Aorta (tissue), 5 donors: ENCODE measurements at regions not wholly inside any gene's neighbourhood (a gene's known extent, or its start where the extent isn't known, plus 50 kb on each side); places are given as distances from the start of the nearest gene placed in this dataset.
"Not testable (repeated sequence)": the region's sequence is repeated elsewhere in the genome, so short reads cannot be mapped to it uniquely, and the experiment has no call there.

Experiments
- ATAC-seq: fragments of 200-7000 bp; cut with Tn5 transposase; one replicate; pipeline ENCODE4 v1.9.1; 2022; ENCODE audit warnings: moderate library complexity; ENCODE audit not compliant: low FRiP score
- DNase-seq, 2 donors: peaks; one replicate each; pipeline ENCODE4 v3.0.0-alpha.2; 2020
- H3K27ac ChIP-seq, 2 donors: one replicate each; pipeline ENCODE4 v1.5.1; 2013; ENCODE audit warnings: low read length in 2 of 2, mild to moderate bottlenecking in 2 of 2, moderate library complexity in 2 of 2, control low read depth in 1 of 2, inconsistent platforms in 1 of 2, low read depth in 1 of 2
- H3K27me3 ChIP-seq, 2 donors: one replicate each; pipeline ENCODE4 v1.6.1; 2013; ENCODE audit warnings: control low read depth in 1 of 2, low read length in 1 of 2, mild to moderate bottlenecking in 1 of 2, moderate library complexity in 1 of 2; ENCODE audit not compliant: insufficient read depth in 2 of 2, control insufficient read depth in 1 of 2
- H3K36me3 ChIP-seq, 2 donors: one replicate each; pipeline ENCODE4 v1.6.1; 2013; ENCODE audit warnings: control low read depth in 1 of 2, low read length in 1 of 2, mild to moderate bottlenecking in 1 of 2; ENCODE audit not compliant: insufficient read depth in 2 of 2, control insufficient read depth in 1 of 2
- H3K4me1 ChIP-seq, 2 donors: one replicate each; pipeline ENCODE4 v1.6.1; 2013; ENCODE audit warnings: low read length in 2 of 2, control low read depth in 1 of 2, mild to moderate bottlenecking in 1 of 2, moderate library complexity in 1 of 2; ENCODE audit not compliant: insufficient read depth in 2 of 2, control insufficient read depth in 1 of 2
- H3K4me3 ChIP-seq, 2 donors: one replicate each; pipeline ENCODE4 v1.5.1; 2013; ENCODE audit warnings: low read length in 2 of 2, control low read depth in 1 of 2, mild to moderate bottlenecking in 1 of 2
- H3K9me3 ChIP-seq: one replicate; pipeline ENCODE4 v1.6.1; 2013; ENCODE audit warnings: mild to moderate bottlenecking, low read length; ENCODE audit not compliant: control insufficient read depth
- WGBS, 2 donors: extraction: QIAGEN DNeasy Blood & Tissue Kit; methylation state at CpG; one replicate each; pipeline ENCODE4 v1.1.7; 2013; 5-methylcytosine and 5-hydroxymethylcytosine counted together
- intact Hi-C, 2 donors: fragments of 100-400 bp; cut with DNase I; formaldehyde crosslinking; loops; one replicate each; pipeline versions ENCODE4 v1.14.2 to v1.15.0; 2022
- donor health status: healthy with polysubstance abuse.
- donor health status: Bipolar disorder and iron deficiency.
- donor health status: DM: no; HTN: no; CAD: no.
- donor health status: DM: no; HTN: no; CAD: no.
- donor health status: DM: yes; HTN: yes; CAD: no.

DNA sequence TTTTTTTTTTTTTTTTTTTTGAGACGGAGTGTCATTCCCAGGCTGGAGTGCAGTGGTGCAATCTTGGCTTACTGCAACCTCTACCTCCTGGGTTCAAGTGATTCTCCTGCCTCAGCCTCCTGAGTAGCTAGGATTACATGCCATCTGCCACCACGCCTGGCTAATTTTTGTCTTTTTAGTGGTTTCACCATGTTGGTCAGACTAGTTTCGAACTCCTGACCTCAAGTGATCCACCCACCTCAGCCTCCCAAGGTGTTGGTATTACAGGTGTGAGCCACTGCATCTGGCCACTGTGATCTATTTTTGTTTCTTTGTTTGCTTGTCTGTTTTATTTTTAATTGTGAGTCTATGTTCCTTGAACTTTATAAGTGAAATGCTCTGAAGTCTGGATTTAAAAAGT, 646.8 kb upstream of the RGS18 start:
- H3K27ac ChIP-seq, H3K4me3 ChIP-seq, H3K36me3 ChIP-seq, intact Hi-C loops, DNase-seq, H3K4me1 ChIP-seq, ATAC-seq, H3K9me3 ChIP-seq, H3K27me3 ChIP-seq: not testable (repeated sequence)
- 92 to 95% methylated on average over 3 of the region's 3 CpGs for WGBS, 2 donors

DNA sequence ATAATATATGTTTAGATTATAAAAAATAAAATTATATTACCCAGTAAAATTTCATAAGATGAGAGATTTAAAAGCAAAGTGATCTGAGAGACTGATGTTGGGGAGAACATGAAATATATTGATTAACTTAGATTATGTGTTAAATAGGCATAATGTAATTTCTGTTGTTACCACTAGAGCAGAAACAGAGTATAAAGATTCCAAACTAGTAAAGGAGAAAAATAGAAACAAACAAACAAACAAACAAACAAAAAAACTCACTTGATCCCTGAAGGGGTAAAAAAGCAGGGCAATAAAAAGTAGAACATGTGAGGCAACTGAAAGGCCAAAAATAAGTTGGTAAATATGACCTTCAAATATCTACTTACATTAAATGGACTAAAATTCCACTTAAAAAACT, 640.4 kb upstream of the RGS18 start:
- no peak for ATAC-seq
- Histone ChIP-seq H3K27me3 (no peaks in the 10 kb centered on the region), H3K9me3 (no peaks in the 10 kb centered on the region), H3K4me1 (no peaks in the 10 kb centered on the region), H3K36me3 (no peaks in the 10 kb centered on the region), H3K4me3 (no peak overlapping the region), H3K27ac (no peak overlapping the region)
- intact Hi-C loops = no loop called here
- DNase-seq = no peak

DNA sequence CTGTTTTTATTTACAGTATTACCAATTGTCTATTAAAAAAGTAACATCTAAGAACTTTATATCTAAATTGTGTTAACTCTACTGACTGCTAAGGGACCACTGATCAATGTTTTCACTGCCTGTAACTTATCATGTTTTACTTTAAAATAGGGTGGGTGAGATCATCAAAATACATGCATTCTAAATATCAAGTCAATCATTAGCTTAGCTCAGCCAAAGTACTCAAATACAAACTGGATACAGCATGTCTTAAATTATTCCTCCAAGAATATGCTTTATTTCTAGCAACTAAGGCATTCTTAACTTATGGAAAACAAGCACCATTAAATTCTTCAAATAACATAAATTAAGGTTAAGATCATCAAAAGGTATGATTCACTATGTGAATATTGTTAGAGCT, 638.7 kb upstream of the RGS18 start:
- intact Hi-C loops = no loop called here
- DNase-seq (no peak), ATAC-seq (no peak)
- H3K9me3 ChIP-seq = no peaks in the 10 kb centered on the region
- no peaks in the 10 kb centered on the region for H3K27me3 ChIP-seq
- H3K4me1 ChIP-seq = no peaks in the 10 kb centered on the region
- no peak overlapping the region for H3K4me3 ChIP-seq
- no peaks in the 10 kb centered on the region for H3K36me3 ChIP-seq
- no peak overlapping the region for H3K27ac ChIP-seq

DNA sequence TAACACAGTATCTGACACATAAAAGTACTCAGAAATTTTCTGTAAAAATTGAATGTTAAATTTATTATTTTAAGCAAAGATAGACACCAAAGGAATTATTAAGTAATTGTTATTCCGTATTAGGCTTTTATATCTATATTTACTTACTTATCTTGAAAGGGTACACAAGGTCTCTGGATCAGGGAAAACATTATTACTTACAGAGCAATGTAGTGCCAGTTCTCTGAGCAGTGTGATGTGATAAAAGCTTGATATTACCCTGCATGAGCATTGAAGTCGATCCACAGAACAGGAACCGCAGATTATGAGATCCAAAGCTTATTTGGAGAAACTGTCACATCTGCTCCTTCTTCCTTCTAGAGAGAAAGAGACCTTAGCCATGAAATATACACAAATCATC, 637.9 kb upstream of the RGS18 start:
- Histone ChIP-seq H3K4me3 (no peak overlapping the region), H3K27me3 (no peaks in the 10 kb centered on the region), H3K4me1 (no peaks in the 10 kb centered on the region), H3K27ac (no peak overlapping the region), H3K36me3 (no peaks in the 10 kb centered on the region), H3K9me3 (no peaks in the 10 kb centered on the region)
- no peak for DNase-seq
- no peak for ATAC-seq
- intact Hi-C loops = no loop called here
- WGBS, 2 donors = 36 to 48% methylated on average over 3 of the region's 3 CpGs

DNA sequence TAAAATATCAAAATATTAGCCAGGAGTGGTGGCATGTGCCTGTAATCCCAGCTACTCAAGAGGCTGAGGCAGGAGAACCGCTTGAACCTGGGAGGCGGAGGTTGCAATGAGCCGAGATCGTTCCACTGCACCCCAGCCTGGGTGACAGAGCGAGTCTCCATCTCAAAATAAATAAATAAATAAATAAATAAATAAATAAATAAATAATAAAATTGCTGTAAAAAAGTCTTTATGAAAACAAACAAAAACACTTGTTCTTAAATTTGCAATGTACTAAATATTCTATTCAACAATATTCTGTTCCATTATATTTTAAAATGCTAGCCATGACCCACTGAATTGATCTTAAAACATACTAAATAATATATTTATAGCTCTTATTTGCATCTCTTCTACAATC, 632.3 kb upstream of the RGS18 start:
- ATAC-seq, DNase-seq, H3K4me3 ChIP-seq, intact Hi-C loops, H3K27me3 ChIP-seq, H3K9me3 ChIP-seq, H3K4me1 ChIP-seq, H3K27ac ChIP-seq, H3K36me3 ChIP-seq: not testable (repeated sequence)
- WGBS, 2 donors = 96 to 97% methylated on average over 5 of the region's 5 CpGs

DNA sequence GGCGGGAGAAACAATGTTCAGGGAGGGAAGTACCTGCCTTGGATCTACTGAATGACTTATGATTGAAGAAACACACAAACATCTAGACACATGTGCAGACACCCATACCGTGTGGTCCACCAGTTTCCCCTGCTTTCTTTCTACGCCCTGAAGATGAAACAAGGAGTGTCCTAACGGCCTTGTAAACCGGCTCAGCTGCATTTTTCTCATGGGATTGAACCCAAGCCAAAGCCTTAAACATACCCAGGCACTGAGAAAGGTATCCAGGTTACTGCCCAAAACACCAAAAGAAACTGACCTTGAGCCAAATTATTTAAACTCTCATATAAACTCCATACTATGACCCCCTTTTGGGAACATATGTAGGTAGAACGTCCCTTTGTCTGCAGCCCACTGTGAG, 630.0 kb upstream of the RGS18 start:
- Histone ChIP-seq H3K27me3 (no peaks in the 10 kb centered on the region), H3K27ac (no peak overlapping the region), H3K36me3 (no peaks in the 10 kb centered on the region), H3K9me3 (no peaks in the 10 kb centered on the region), H3K4me3 (no peak overlapping the region), H3K4me1 (no peaks in the 10 kb centered on the region)
- intact Hi-C loops = no loop called here
- DNase-seq (no peak), ATAC-seq (no peak)
- 77 to 79% methylated on average over 6 of the region's 6 CpGs for WGBS, 2 donors

DNA sequence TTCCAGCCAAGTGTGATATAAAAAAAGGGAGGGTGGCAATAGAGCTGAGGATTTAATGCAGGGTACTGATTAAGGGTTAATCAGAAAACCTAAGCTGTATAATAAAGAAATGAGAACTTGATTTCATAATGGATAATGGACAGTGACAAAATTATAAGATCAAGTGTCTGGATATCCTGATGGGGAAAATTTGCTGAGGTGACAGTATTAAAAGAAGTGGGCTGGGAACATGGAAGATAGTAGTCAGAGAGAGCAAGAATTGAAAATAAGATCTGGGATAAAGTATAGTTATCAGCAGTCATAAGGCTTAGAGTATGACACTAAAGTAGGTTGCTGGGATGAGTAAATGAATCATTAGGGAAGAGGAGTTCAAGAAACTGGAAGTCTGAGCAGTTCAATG, 627.3 kb upstream of the RGS18 start:
- Histone ChIP-seq H3K27me3 (no peaks in the 10 kb centered on the region), H3K9me3 (no peaks in the 10 kb centered on the region), H3K27ac (no peak overlapping the region), H3K4me1 (no peaks in the 10 kb centered on the region), H3K4me3 (no peak overlapping the region), H3K36me3 (no peaks in the 10 kb centered on the region)
- DNase-seq (no peak), ATAC-seq (no peak)
- intact Hi-C loops = no loop called here

DNA sequence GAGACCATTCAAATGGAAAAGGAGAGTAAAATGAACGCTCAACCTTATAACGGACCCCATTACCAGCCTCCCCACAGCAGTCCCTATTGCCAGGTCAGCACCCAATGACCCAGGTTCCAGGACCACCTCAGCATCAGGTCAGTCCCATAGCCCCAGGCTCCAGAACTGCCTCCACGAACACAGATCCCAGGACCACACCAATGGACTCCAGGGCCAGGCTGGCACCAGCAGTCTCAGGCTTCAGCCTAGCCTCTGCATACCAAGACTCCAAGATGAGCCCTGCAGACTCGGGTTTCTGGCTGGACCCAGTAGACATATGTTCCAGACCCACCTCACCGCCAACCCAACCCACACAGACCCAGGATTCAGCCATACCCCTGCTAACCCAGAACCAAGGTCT, 625.0 kb upstream of the RGS18 start:
- Histone ChIP-seq H3K27ac (no peak overlapping the region), H3K27me3 (no peaks in the 10 kb centered on the region), H3K36me3 (no peaks in the 10 kb centered on the region), H3K4me3 (no peak overlapping the region), H3K4me1 (no peaks in the 10 kb centered on the region), H3K9me3 (no peaks in the 10 kb centered on the region)
- WGBS, 2 donors = 93 to 95% methylated on average over 5 of the region's 5 CpGs
- DNase-seq (no peak), ATAC-seq (no peak)
- intact Hi-C loops = no loop called here

DNA sequence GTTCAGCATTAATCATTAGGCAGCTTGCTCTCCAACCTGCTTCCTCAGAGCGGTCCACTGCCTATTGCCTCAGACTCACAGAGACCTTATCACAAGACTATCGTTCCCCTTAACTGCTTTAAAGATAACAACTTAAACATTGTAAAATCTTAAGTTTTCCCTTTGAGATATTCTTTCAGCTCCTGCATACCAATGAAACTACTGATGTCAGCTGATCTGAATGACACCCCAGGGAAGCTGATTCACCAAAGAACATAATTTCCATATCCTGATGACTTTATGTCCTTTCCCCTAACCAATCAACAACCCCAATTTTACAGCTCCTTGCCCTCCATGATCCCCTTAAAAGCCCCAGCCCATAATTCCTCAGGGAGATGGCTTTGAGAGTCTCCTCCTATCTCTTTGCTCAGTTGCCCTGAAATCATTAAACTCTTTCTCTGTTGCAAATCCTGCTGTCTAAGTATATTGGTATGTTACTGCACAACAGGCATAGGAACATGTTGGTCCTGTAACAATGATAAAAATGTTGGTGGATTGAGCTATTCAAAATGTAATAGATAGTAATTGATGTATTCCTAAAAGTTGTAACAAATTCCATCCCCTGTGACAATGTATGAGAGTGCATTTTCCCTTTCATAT, 621.4 kb upstream of the RGS18 start:
- no peaks in the 10 kb centered on the region for H3K27me3 ChIP-seq
- no peak overlapping the region for H3K4me3 ChIP-seq
- no peak overlapping the region for H3K27ac ChIP-seq
- no peak for ATAC-seq
- no peak for DNase-seq
- H3K36me3 ChIP-seq = no peaks in the 10 kb centered on the region
- H3K4me1 ChIP-seq = no peaks in the 10 kb centered on the region
- H3K9me3 ChIP-seq = no peaks in the 10 kb centered on the region
- intact Hi-C loops = no loop called here
- WGBS, 2 donors = 52 to 57% methylated on average over 2 of the region's 2 CpGs
